Skeletal muscle tissue (tissue), 3 donors: ENCODE measurements at regions not wholly inside any gene's neighbourhood (a gene's known extent, or its start where the extent isn't known, plus 50 kb on each side); places are given as distances from the start of the nearest gene placed in this dataset.

ENCODE experiments used
- H3K27ac ChIP-seq: one replicate; pipeline ENCODE4 v1.7.0; 2013; ENCODE audit warnings: mild to moderate bottlenecking, low read depth, low read length, inconsistent platforms
- H3K27me3 ChIP-seq, 3 donors: one replicate each; pipeline ENCODE4 v1.7.0; 2013; ENCODE audit warnings: low read length in 3 of 3; ENCODE audit not compliant: control insufficient read depth in 3 of 3, insufficient read depth in 3 of 3
- H3K36me3 ChIP-seq, 3 donors: one replicate each; pipeline ENCODE4 v1.7.0; 2013; ENCODE audit warnings: low read length in 3 of 3; ENCODE audit not compliant: control insufficient read depth in 3 of 3, insufficient read depth in 3 of 3
- H3K4me1 ChIP-seq, 3 donors: one replicate each; pipeline ENCODE4 v1.7.0; 2013; ENCODE audit warnings: low read length in 3 of 3, mild to moderate bottlenecking in 3 of 3; ENCODE audit not compliant: control insufficient read depth in 3 of 3, insufficient read depth in 3 of 3
- H3K4me3 ChIP-seq, 3 donors: one replicate each; pipeline ENCODE4 v1.7.0; 2013; ENCODE audit warnings: low read length in 3 of 3
- H3K9ac ChIP-seq, 3 donors: one replicate each; pipeline ENCODE4 v1.7.0; 2013; ENCODE audit warnings: low read length in 3 of 3, mild to moderate bottlenecking in 3 of 3, moderate library complexity in 2 of 3, low read depth in 1 of 3
- H3K9me3 ChIP-seq, 3 donors: one replicate each; pipeline ENCODE4 v1.7.0; 2013; ENCODE audit warnings: low read length in 3 of 3; ENCODE audit not compliant: control insufficient read depth in 3 of 3
- donor health status: Osteomylitis.

DNA sequence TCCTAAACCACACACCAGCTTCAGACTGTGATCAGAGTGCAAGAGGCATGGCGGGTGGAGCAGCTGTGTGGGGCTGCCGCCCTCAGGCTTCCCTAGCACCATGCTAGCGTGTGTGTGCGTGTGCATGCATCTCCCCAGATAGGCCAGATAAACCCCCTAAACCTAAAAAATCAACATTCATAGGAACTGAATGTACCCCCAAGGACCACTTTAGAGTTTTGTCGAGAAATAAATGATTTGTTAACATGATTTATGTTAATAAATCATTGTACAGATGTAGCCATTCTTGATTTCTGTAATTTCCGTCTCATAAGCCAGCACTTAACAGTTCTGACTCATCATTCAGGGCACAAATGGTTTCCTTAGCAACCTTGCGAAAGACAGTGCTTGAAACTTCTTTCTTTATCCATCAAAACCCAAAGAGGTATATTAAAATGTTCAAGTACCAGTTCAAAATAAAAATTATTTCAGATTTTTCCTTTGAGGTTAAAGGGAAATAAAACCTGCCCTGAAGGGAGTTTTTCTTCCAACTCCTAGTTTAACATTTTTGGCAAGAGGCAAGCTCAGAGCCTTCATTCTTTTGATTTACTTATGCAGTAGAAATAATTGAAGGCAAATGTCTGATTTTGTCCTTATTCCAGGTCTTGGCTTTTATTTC is 206.2 kb upstream of the RGS6 start:
- peaks cover 9 to 12% (median 11%) of the 10 kb centered on the region in 3 donors for H3K36me3 ChIP-seq

DNA sequence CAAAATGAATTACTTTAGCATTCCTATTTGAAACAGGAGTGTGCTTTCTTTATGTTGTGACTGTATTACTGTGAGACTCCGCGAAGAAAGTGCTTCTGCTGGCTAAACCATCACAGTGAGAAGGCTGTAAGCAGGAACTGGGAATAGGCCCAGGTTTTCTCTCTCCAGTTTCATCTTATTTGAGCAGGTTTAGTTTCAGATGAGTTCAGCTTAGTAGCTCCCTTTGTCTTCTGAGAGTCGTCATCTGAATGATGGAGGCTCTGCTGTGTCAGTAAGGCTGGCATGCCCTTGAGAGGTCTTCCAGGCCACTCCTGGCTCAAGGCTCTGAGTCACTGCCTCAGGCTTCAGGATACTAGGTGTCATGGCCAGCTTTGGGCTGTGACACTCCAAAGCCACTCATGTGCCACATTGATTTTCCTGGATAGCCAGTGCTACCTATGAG is 205.6 kb upstream of the RGS6 start:
- Histone ChIP-seq H3K27ac (no peak overlapping the region), H3K27me3 (no peaks in the 10 kb centered on the region), H3K4me3 (no peak overlapping the region), H3K9me3 (no peaks in the 10 kb centered on the region), H3K36me3 (peaks cover 9 to 12% (median 11%) of the 10 kb centered on the region in 3 donors), H3K9ac (no peak overlapping the region), H3K4me1 (no peaks in the 10 kb centered on the region)

More for the DNA sequence above, 206.2 kb upstream of the RGS6 start:
- no peak overlapping the region for H3K27ac ChIP-seq
- no peaks in the 10 kb centered on the region for H3K27me3 ChIP-seq
- no peaks in the 10 kb centered on the region for H3K9me3 ChIP-seq
- no peaks in the 10 kb centered on the region for H3K4me1 ChIP-seq
- H3K4me3 ChIP-seq = no peak overlapping the region
- H3K9ac ChIP-seq = no peak overlapping the region

DNA sequence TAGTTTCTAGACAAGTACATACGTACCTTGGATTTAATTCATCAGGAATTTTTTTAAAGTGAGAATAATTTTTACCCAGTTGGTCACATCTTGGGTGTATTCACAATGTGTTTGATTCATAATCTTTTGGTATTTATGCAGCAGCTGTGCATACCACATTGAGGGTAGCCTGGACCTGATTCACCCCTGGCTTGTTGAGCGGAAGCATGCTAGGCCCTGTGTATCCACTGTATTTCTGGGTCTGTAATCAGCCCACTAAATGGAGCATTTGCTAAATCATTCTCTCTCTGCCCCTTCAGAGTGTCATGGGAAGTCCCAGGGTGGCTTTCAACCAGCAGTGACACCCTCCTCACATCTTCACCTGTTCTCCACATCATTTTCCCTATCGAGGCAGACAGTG is 203.8 kb upstream of the RGS6 start:
- H3K4me3 ChIP-seq = no peak overlapping the region
- H3K27me3 ChIP-seq = no peaks in the 10 kb centered on the region
- H3K9ac ChIP-seq = no peak overlapping the region
- no peaks in the 10 kb centered on the region for H3K4me1 ChIP-seq
- H3K9me3 ChIP-seq = no peaks in the 10 kb centered on the region
- no peak overlapping the region for H3K27ac ChIP-seq
- peaks cover 9 to 16% (median 11%) of the 10 kb centered on the region in 3 donors for H3K36me3 ChIP-seq

DNA sequence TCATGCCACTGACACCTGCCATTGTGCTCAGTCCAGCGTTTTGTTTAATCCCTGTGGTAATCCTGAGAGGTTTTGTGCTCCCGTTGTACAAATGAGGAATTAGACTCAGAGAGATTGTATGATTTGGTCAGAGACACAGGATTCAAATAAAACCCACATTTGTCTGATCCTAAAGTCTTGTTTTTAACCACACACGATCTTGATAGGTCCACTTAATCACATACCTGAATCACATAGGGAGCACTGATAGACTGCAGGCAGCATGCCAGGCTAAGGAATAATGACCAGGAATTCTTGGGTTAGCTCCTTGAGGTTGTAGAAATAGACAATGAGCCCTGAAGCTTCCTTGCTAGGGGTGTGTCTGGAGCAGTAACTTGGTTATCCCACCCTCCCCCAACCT is 202.6 kb upstream of the RGS6 start:
- Histone ChIP-seq H3K4me3 (no peak overlapping the region), H3K4me1 (no peaks in the 10 kb centered on the region), H3K36me3 (peaks cover 11 to 19% (median 17%) of the 10 kb centered on the region in 3 donors), H3K27ac (no peak overlapping the region), H3K9me3 (no peaks in the 10 kb centered on the region), H3K27me3 (no peaks in the 10 kb centered on the region), H3K9ac (no peak overlapping the region)

DNA sequence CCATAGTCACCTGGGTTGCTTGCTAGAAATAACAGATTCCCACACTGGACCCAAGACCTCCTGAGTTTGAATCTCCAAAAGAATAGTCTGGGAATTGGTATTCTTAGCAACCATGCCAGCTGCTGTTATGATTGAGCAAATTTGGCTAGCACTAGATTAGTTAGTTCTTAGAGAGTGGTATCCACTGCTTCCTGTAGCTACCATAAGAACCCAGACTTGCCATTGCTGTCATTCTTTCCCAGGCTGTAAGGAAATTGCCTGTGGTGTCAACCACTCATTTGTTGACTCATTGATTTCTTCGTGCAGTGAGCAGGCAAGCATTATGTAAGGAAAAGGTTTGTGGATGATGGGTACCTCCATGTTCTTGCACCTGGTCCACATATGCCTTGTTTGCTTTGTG is 201.8 kb upstream of the RGS6 start:
- no peak overlapping the region for H3K4me3 ChIP-seq
- H3K9ac ChIP-seq = no peak overlapping the region
- no peaks in the 10 kb centered on the region for H3K27me3 ChIP-seq
- H3K4me1 ChIP-seq = no peaks in the 10 kb centered on the region
- no peak overlapping the region for H3K27ac ChIP-seq
- peaks cover 9 to 21% (median 17%) of the 10 kb centered on the region in 3 donors for H3K36me3 ChIP-seq
- no peaks in the 10 kb centered on the region for H3K9me3 ChIP-seq

DNA sequence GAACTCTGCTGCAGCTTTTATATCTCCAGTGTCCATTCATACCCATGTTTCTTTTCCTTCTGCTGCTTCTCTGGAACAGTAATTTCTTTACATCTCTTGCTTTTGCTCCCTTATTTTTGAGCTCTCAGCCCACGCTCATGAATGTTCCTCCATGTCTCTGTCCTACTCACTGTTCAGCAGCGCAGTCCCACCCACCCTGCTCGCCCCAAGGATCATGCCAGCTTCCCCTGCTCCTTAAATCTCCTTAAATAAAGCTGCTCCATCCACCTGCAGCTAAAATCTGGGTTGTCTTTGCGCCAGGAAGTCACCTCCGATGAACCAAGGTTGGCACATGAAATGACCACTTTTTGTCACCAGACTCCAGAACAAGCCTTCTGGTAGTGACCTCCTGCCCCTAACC is 201.1 kb upstream of the RGS6 start:
- Histone ChIP-seq H3K4me3 (no peak overlapping the region), H3K4me1 (no peaks in the 10 kb centered on the region), H3K27me3 (no peaks in the 10 kb centered on the region), H3K36me3 (peaks cover 12 to 24% (median 22%) of the 10 kb centered on the region in 3 donors), H3K9me3 (no peaks in the 10 kb centered on the region), H3K9ac (no peak overlapping the region), H3K27ac (no peak overlapping the region)

DNA sequence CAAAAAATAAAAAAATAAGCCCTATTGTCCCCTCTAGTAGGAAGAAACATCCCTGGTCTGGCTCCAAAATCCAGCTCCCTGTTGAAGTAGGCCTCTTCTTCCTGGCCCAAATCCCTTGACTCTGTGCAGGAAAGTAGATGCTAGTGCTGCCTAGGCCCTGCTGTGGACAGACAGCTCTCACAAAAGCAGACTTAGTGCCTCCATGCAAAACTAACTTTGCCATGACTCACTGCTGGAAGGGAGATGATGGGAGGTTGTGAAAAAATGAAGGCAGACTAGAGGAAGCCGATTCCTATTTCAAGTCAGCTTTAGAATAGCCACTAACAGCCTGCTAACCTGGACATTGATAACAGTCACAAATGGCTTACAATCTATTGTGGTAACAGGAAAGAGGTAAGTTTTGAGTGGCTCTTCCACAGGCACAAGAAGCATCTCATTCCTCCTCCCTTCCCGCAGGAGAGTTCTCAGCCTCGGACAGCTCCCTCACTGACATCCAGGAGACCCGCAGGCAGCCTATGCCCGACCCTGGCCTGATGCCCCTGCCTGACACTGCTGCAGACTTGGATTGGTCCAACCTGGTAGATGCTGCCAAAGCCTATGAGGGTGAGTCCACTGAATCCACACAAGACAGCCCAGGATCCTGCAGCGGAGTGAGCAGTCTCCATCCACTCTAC is 198.9 kb upstream of the RGS6 start:
- no peaks in the 10 kb centered on the region for H3K4me1 ChIP-seq
- H3K9me3 ChIP-seq = no peaks in the 10 kb centered on the region
- no peak overlapping the region for H3K9ac ChIP-seq
- no peaks in the 10 kb centered on the region for H3K27me3 ChIP-seq
- peaks cover 12 to 27% (median 24%) of the 10 kb centered on the region in 3 donors for H3K36me3 ChIP-seq
- no peak overlapping the region for H3K27ac ChIP-seq
- H3K4me3 ChIP-seq = no peak overlapping the region

DNA sequence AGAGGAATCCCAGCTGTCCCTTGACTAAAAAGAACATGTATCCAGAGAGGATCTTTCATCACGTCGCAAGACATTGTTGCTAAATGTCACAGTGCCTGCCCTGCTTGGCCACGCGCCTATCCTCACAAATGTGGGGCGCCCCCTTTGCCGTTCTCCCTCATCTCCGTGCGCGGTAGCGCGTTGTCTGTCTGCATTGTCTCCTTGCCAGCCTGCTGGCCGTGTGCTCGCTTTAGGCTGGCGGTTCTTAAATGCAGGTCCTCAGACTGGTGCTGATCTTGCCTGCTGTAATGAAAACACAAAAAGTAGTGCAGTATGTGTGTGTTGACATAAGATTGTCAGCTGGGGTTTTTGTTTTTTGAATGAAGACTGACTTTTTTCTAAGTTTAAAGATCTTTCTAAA is 198.2 kb upstream of the RGS6 start:
- Histone ChIP-seq H3K9ac (no peak overlapping the region), H3K9me3 (no peaks in the 10 kb centered on the region), H3K4me1 (no peaks in the 10 kb centered on the region), H3K27ac (no peak overlapping the region), H3K27me3 (no peaks in the 10 kb centered on the region), H3K4me3 (no peak overlapping the region), H3K36me3 (peaks cover 12 to 27% (median 24%) of the 10 kb centered on the region in 3 donors)

DNA sequence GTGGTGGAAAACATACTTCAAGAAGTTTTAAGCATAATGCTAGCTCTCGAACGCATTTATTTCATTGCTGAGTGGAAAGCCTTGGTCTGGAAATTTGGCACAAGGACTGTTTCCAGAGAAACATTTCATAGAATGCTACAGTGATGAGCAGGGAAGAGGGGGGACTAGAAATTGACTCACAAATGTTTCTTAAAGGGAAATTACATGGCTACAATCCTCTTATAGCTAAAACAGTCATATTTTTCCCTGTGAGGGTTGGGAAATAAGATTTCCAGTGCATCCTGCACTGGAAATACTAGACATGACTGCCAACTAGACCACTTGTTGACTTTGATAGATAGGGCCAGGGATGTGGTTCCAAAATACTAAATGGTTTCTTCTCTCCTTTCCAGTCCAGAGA is 197.3 kb upstream of the RGS6 start:
- H3K36me3 ChIP-seq = peaks cover 12 to 27% (median 24%) of the 10 kb centered on the region in 3 donors

DNA sequence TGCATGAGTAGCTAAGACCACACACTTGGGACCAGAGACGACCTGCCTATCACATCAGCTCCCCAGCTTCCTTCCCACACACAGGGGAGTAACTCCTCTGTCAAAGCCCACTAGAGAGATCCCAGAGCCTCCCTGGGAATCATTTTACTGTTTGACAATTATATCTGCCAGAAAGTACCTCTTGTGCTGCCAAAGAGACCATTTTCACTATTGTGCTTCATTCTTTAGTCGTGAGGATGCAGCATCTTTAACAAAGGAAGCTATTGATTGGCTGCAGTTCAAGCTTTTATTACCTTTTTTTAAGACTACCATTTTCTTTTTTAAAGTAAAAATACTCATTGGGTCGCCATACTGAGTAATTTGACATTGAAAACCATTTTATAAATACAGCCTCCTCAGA is 194.5 kb upstream of the RGS6 start:
- Histone ChIP-seq H3K27ac (no peak overlapping the region), H3K9ac (no peak overlapping the region), H3K4me1 (peaks cover 0 to 2% (median 0%) of the 10 kb centered on the region in 3 donors), H3K27me3 (no peaks in the 10 kb centered on the region), H3K36me3 (peaks cover 8 to 23% (median 14%) of the 10 kb centered on the region in 3 donors), H3K9me3 (no peaks in the 10 kb centered on the region), H3K4me3 (no peak overlapping the region)

More for the DNA sequence above, 197.3 kb upstream of the RGS6 start:
- Histone ChIP-seq H3K27ac (no peak overlapping the region), H3K9me3 (no peaks in the 10 kb centered on the region), H3K4me3 (no peak overlapping the region), H3K27me3 (no peaks in the 10 kb centered on the region), H3K9ac (no peak overlapping the region), H3K4me1 (no peaks in the 10 kb centered on the region)
